WI38 (cell line): ENCODE measurements at regions not wholly inside any gene's neighbourhood (a gene's known extent, or its start where the extent isn't known, plus 50 kb on each side); places are given as distances from the start of the nearest gene placed in this dataset.

Source experiments
- H3K4me3 ChIP-seq: 2 replicates; pipeline ENCODE4 v1.5.1; 2011; ENCODE audit warnings: low read depth, mild to moderate bottlenecking, control low read depth, low read length
- TF ChIP-seq, protein P1 (sequence below): IDR thresholded peaks from 2 replicates; pipeline ENCODE4 v1.5.1; 2012; ENCODE audit warnings: low read depth, mild to moderate bottlenecking, control low read depth, low read length

GRCh38 chr2:220191737-220192136, 564.3 kb downstream of the SLC4A3 start:
- TF ChIP-seq, protein P1, sequence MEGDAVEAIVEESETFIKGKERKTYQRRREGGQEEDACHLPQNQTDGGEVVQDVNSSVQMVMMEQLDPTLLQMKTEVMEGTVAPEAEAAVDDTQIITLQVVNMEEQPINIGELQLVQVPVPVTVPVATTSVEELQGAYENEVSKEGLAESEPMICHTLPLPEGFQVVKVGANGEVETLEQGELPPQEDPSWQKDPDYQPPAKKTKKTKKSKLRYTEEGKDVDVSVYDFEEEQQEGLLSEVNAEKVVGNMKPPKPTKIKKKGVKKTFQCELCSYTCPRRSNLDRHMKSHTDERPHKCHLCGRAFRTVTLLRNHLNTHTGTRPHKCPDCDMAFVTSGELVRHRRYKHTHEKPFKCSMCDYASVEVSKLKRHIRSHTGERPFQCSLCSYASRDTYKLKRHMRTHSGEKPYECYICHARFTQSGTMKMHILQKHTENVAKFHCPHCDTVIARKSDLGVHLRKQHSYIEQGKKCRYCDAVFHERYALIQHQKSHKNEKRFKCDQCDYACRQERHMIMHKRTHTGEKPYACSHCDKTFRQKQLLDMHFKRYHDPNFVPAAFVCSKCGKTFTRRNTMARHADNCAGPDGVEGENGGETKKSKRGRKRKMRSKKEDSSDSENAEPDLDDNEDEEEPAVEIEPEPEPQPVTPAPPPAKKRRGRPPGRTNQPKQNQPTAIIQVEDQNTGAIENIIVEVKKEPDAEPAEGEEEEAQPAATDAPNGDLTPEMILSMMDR = no peak
- no peak overlapping the region for H3K4me3 ChIP-seq

DNA sequence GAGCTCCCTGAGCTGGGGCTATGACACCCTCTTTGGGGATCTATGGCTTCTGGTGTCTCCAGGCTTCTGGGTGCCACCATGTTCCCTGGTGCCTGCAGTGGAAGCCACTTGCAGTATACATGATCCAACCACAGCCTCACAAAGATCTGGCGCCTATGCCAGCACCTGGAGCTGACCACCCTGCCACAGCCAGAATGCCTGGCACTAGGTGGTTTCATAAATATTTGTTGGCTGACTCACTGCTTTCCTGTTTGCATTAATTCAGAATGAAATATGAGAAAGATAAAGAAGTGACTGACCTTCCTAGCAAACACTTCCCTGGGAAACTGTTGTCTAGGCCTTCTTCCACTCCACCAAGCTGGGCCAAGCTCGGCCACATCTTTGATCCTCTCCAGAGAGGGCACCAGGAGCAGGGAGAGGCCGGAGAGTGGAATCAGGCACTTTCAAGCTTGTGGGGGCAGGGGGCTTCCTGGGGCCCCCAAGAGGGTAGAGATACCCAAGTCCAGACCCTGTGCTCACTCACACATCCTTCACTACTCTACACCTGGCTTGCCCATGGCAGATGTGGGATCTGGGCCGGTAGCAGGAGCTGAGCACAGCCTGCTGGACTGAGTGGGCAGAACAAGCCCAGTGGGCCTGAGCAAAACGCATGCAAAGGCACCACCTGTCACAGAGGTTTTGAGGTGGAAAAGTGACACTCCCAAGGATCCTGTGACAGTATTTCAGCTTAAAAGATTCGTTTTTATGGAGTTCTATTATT, 565.7 kb downstream of the SLC4A3 start:
- TF ChIP-seq, protein P1 = no peak
- H3K4me3 ChIP-seq = no peak overlapping the region

DNA sequence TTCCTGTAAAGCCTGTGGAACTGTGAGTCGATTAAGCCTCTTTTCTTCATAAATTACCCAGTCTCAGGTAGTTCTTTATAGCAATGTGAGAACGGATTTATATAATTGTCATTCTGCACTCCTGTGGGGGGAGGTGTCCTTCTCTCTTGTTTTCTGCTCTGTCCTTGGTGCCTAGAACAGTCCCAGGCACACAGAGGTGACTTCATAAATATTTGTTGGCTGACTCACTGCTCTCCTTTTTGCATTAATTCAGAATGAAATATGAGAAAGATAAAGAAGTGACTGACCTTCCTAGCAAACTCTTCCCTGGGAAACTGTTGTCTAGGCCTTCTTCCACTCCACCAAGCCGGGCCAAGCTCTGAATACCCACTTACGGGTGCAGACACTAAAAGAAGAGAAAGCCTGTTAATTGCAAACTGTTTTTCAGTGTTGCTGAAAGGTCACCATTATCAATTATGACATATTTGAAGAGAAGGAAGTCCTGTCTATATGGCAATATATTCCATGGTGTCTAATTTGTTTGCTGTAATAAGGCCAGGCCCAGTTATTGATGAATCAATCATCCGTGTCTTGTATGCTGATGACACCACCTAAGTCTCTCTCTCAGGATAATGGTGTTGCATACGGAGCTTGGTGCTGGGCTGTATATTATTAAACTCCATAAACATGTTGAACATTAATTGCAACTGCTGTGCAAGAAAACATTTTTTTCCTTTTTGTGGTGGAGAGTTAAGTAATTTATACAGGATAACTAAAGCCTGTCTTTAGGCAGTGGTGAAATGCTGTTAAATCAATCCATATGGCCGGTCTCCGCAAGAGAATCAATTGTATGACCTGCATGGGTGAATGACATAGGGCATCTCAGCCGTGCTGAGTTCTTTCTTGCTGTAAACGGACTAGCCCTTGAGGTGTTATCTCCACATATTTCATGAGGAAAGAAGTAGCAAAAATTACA, 567.5 kb downstream of the SLC4A3 start:
- H3K4me3 ChIP-seq = no peak overlapping the region
- TF ChIP-seq, protein P1 = no peak

DNA sequence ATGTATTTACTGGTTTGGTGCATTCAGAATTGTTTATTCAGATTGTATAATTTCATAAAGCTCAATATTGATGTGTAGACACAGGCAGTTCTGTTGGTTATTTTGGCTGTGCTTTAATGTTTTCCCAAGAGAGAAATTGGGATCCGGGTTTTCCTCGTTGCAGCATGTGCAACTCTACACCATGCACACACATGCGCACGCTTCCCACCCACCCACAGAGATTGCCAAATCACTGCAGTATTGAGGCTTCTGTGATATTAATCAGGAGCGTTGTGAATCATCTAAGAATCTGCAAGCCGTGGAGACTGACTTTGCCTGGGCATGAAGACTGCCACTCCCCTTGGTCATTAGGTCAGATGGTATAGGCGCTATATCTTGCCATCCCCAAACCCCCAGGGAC, 571.5 kb downstream of the SLC4A3 start:
- TF ChIP-seq, protein P1 = no peak
- H3K4me3 ChIP-seq = no peak overlapping the region

DNA sequence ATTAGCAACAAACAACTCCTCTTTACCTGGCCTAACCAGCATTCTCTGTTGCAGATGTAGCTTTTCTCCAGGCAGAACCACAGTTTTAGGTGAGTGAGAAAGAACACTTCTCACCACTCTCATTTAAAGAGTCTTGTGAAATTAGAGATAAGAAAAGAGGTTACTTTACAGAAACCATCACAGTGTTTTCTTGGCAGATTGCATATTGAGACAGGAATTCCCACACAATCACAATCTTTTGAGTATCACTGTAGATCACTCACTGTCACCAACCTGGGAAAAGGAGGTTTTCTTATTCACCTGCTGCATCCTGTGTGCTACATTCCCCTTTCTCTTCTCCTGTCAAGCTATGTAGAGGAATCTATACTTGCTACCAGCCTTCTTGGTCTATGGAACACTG, 574.6 kb downstream of the SLC4A3 start:
- TF ChIP-seq, protein P1 = no peak
- H3K4me3 ChIP-seq = no peak overlapping the region

DNA sequence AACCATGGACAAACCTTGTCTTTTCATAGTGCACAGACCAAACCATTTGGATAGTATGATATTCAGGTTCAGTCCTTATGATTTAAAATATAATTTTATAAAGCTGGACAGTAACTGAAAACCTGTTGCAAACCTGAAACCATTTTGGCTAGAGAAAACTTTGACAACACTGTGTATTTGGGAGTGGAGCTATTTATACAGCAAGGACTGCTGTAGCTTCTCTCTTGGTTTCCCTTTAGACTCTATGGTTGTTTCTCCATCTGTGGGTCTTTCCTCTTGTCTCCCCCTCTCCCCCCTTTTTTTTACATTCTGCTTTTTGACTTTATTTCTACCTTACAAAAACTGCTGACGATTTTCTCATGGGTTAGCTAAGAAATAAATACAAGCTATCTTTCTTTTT, 581.7 kb downstream of the SLC4A3 start:
- TF ChIP-seq, protein P1 = no peak
- no peak overlapping the region for H3K4me3 ChIP-seq

- H3K4me3 ChIP-seq = no peak overlapping the region
- TF ChIP-seq, protein P1 = no peak
Observed at GRCh38 chr2:220209751-220210150, 582.3 kb downstream of the SLC4A3 start.
